ENCODE measurements at regions not wholly inside any gene's neighbourhood (a gene's known extent, or its start where the extent isn't known, plus 50 kb on each side); places are given as distances from the start of the nearest gene placed in this dataset.
A peak's percentile ranks its signal among the peaks of the same experiment; 100 is the strongest.

DNA sequence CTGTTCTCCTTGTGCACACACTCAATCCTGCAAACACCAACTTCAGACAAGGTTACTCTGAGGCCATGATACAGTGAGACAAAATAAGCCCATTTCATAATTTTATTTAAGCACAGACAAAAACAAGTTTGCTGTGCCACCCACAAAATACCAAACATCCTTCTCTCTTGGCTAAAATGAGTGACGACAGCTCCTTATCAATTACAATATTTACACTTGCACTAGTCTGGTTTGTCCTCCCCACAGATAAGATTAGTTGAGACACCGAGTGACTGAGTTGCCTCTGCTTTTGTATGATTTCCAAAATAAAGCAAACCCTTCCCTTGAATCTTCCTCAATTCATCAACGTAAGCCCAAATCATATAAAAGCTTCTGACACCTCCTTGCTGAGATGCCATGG lies 233.5 kb upstream of the ATP10A start:
- H3K4me1 ChIP-seq (ENCODE audit: control insufficient read depth in 3 of 3, insufficient read depth in 2 of 3, low read depth in 1 of 3, low read length in 2 of 3), result no peaks in the 10 kb centered on the region
- 21 to 54% (median 34%) methylated on average over 3 of the region's 3 CpGs for WGBS, 3 donors
- no peak overlapping the region for H3K27ac ChIP-seq (ENCODE audit: low read depth in 1 of 3, low read length in 2 of 3)
- DNase-seq (no peak), FAIRE-seq (no peak)
- H3K36me3 ChIP-seq (ENCODE audit: control insufficient read depth in 3 of 3, insufficient read depth in 2 of 3, low read depth in 1 of 3, low read length in 3 of 3), result no peaks in the 10 kb centered on the region
- no peak overlapping the region for H3K4me3 ChIP-seq (ENCODE audit: low read depth in 1 of 3, low read length in 3 of 3)
- H3K9me3 ChIP-seq (ENCODE audit: control insufficient read depth in 2 of 2, insufficient read depth in 1 of 2, low read depth in 1 of 2, low read length in 1 of 2), result no peaks in the 10 kb centered on the region
- H3K27me3 ChIP-seq (ENCODE audit: control insufficient read depth in 3 of 3, insufficient read depth in 3 of 3, low read length in 3 of 3), result no peaks in the 10 kb centered on the region

DNA sequence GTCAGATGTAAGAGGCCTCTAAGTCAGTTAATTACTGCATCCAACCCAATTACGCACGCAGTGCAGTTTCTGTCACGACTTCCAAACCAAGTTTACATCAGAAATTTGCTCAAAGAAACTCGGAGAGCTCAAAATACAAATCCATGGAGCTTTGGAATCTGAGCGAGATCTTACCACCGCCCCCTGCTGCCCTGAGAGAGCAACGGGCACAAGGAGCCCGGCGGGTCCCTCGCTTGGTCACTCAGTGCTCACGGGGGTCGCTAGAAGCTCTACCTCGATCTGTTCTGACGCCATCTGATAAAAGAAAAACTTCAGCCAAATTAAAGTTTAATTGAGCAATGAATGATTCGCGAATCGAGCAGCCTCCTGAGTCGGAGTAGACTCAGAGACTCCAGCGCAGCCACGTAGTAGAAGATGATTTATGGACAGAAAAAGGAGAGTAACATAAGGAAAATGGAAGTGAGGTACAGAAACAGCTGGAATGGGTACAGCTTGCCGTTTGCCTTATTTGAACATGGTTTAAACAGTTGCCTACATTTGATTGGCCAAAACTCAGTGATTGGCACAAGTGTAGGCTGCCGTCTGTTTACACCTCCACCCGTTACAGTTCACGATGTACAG lies 232.7 kb upstream of the ATP10A start:
- DNase-seq (no peak), FAIRE-seq (no peak)
- no peak overlapping the region for H3K27ac ChIP-seq (ENCODE audit: low read depth in 1 of 3, low read length in 2 of 3)
- no peaks in the 10 kb centered on the region for H3K36me3 ChIP-seq (ENCODE audit: control insufficient read depth in 3 of 3, insufficient read depth in 2 of 3, low read depth in 1 of 3, low read length in 3 of 3)
- H3K4me1 ChIP-seq (ENCODE audit: control insufficient read depth in 3 of 3, insufficient read depth in 2 of 3, low read depth in 1 of 3, low read length in 2 of 3), result no peaks in the 10 kb centered on the region
- 41 to 54% (median 54%) methylated on average over 24 of the region's 24 CpGs for WGBS, 3 donors
- no peak overlapping the region for H3K4me3 ChIP-seq (ENCODE audit: low read depth in 1 of 3, low read length in 3 of 3)
- no peaks in the 10 kb centered on the region for H3K27me3 ChIP-seq (ENCODE audit: control insufficient read depth in 3 of 3, insufficient read depth in 3 of 3, low read length in 3 of 3)
- H3K9me3 ChIP-seq (ENCODE audit: control insufficient read depth in 2 of 2, insufficient read depth in 1 of 2, low read depth in 1 of 2, low read length in 1 of 2), result no peaks in the 10 kb centered on the region

DNA sequence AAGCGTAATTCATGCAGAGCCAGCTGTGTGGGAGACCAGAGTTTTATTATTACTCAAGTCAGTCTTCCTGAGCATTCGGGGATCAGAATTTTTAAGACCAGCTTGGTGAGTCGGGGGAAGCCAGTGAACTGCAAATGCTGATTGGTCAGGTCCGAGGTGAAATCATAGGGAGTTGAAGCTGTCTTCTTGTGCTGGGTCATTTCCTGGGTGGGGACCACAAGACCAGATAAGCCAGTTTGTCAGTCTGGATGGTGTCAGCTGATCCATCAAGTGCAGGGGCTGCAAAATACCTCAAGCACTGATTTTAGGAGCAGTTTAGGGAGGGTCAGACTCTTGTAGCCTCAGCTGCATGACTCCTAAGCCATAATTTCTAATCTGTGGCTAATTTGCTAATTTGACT lies 228.1 kb upstream of the ATP10A start:
- H3K27ac ChIP-seq (ENCODE audit: low read depth in 1 of 3, low read length in 2 of 3), result no peak overlapping the region
- H3K36me3 ChIP-seq (ENCODE audit: control insufficient read depth in 3 of 3, insufficient read depth in 2 of 3, low read depth in 1 of 3, low read length in 3 of 3), result no peaks in the 10 kb centered on the region
- no peak overlapping the region for H3K4me3 ChIP-seq (ENCODE audit: low read depth in 1 of 3, low read length in 3 of 3)
- no peaks in the 10 kb centered on the region for H3K9me3 ChIP-seq (ENCODE audit: control insufficient read depth in 2 of 2, insufficient read depth in 1 of 2, low read depth in 1 of 2, low read length in 1 of 2)
- 73 to 78% (median 74%) methylated on average over 4 of the region's 4 CpGs for WGBS, 3 donors
- H3K4me1 ChIP-seq (ENCODE audit: control insufficient read depth in 3 of 3, insufficient read depth in 2 of 3, low read depth in 1 of 3, low read length in 2 of 3), result no peaks in the 10 kb centered on the region
- FAIRE-seq, result no peak
- no peaks in the 10 kb centered on the region for H3K27me3 ChIP-seq (ENCODE audit: control insufficient read depth in 3 of 3, insufficient read depth in 3 of 3, low read length in 3 of 3)
- no peak for DNase-seq

DNA sequence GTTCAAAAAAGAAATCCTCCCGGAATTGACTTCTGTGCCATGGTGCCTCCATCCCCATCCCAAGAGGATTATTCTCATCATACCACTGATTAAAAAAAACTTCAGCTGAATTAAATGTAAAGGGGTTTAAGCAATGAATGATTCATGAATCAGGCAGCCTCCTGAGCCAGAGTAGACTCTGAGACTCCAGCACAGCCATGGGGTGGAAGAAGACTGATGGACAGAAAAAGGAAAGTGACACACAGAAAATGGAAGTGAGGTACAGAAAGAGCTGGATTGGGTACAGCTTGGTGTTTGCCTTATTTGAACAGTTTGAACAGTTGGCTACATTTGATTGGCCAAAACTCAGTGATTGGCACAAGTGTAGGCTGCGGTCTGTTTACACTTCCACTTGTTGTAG lies 224.8 kb upstream of the ATP10A start:
- Histone ChIP-seq H3K27ac (ENCODE audit: low read depth in 1 of 3, low read length in 2 of 3) (no peak overlapping the region), H3K9me3 (ENCODE audit: control insufficient read depth in 2 of 2, insufficient read depth in 1 of 2, low read depth in 1 of 2, low read length in 1 of 2) (no peaks in the 10 kb centered on the region), H3K27me3 (ENCODE audit: control insufficient read depth in 3 of 3, insufficient read depth in 3 of 3, low read length in 3 of 3) (no peaks in the 10 kb centered on the region), H3K36me3 (ENCODE audit: control insufficient read depth in 3 of 3, insufficient read depth in 2 of 3, low read depth in 1 of 3, low read length in 3 of 3) (no peaks in the 10 kb centered on the region), H3K4me3 (ENCODE audit: low read depth in 1 of 3, low read length in 3 of 3) (no peak overlapping the region), H3K4me1 (ENCODE audit: control insufficient read depth in 3 of 3, insufficient read depth in 2 of 3, low read depth in 1 of 3, low read length in 2 of 3) (no peaks in the 10 kb centered on the region)
- WGBS, 3 donors, result 83 to 92% (median 86%) methylated on average over 2 of the region's 2 CpGs
- DNase-seq, result no peak
- no peak for FAIRE-seq

DNA sequence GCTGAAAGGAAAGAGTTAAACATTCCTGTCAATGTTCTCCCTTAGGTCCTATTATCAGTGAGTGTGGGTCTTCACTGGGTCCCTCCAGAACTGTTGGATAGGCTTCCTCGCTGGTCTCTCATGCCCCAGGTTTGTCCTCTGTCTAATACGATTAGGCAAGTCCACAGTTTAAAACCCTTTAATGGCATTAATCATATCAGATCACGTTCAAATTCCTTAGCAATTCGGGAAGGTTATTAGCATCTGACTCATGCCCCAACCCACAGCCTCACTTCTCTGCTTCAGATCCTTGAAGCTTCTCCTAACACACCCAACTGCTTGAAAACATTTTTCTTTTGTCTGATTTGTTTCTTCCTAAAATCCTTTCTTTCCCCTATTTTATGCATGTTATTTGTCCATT lies 224.3 kb upstream of the ATP10A start:
- H3K4me1 ChIP-seq (ENCODE audit: control insufficient read depth in 3 of 3, insufficient read depth in 2 of 3, low read depth in 1 of 3, low read length in 2 of 3), result no peaks in the 10 kb centered on the region
- no peak for FAIRE-seq
- H3K27ac ChIP-seq (ENCODE audit: low read depth in 1 of 3, low read length in 2 of 3), result no peak overlapping the region
- WGBS, 3 donors, result 28 to 55% (median 42%) methylated on average over 4 of the region's 4 CpGs
- H3K4me3 ChIP-seq (ENCODE audit: low read depth in 1 of 3, low read length in 3 of 3), result no peak overlapping the region
- no peaks in the 10 kb centered on the region for H3K27me3 ChIP-seq (ENCODE audit: control insufficient read depth in 3 of 3, insufficient read depth in 3 of 3, low read length in 3 of 3)
- no peak for DNase-seq
- H3K36me3 ChIP-seq (ENCODE audit: control insufficient read depth in 3 of 3, insufficient read depth in 2 of 3, low read depth in 1 of 3, low read length in 3 of 3), result no peaks in the 10 kb centered on the region
- no peaks in the 10 kb centered on the region for H3K9me3 ChIP-seq (ENCODE audit: control insufficient read depth in 2 of 2, insufficient read depth in 1 of 2, low read depth in 1 of 2, low read length in 1 of 2)

DNA sequence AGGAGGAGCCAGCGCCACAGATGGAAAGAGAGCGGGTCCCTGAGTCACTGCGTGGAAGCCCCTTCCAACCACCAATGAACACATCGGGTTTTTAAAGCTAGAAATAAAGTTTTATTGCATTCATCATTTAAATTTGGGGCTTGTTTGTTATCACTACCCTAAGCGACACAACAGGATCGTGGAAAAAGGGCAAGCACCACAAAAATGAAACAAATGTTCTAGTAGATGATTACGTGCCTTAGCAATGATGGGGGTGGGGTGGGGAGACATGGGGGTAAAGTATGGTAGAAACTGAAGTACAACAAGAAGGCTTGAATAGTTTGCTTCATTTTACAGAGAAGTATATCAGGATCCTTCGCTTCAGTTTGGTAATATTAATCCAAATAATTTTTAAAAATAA lies 221.6 kb upstream of the ATP10A start:
- Histone ChIP-seq H3K4me3 (ENCODE audit: low read depth in 1 of 3, low read length in 3 of 3) (no peak overlapping the region), H3K27me3 (ENCODE audit: control insufficient read depth in 3 of 3, insufficient read depth in 3 of 3, low read length in 3 of 3) (no peaks in the 10 kb centered on the region), H3K4me1 (ENCODE audit: control insufficient read depth in 3 of 3, insufficient read depth in 2 of 3, low read depth in 1 of 3, low read length in 2 of 3) (no peaks in the 10 kb centered on the region), H3K36me3 (ENCODE audit: control insufficient read depth in 3 of 3, insufficient read depth in 2 of 3, low read depth in 1 of 3, low read length in 3 of 3) (no peaks in the 10 kb centered on the region), H3K27ac (ENCODE audit: low read depth in 1 of 3, low read length in 2 of 3) (no peak overlapping the region), H3K9me3 (ENCODE audit: control insufficient read depth in 2 of 2, insufficient read depth in 1 of 2, low read depth in 1 of 2, low read length in 1 of 2) (no peaks in the 10 kb centered on the region)
- DNase-seq (no peak), FAIRE-seq (no peak)
- 84 to 93% (median 85%) methylated on average over 8 of the region's 8 CpGs for WGBS, 3 donors

DNA sequence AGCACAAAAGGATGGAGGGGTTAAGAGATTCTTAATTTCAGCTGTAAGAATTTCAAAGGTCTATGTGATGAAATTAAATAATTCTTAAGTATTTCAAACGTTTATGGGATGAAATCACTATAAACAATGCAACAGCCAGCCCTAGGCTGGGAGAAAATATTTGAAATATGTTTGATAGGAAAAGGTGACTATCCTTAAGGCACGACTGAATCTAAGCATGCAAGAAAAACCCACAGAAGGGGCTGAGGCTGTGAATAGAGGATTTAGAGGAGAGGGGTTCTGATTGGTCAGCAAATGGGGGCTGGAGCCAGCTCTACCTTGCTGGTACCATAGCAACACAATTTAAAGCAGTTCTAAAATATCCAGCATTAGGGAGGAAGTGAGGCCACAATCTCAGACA lies 220.8 kb upstream of the ATP10A start:
- WGBS, 3 donors, result 40 to 62% (median 54%) methylated on average over 2 of the region's 2 CpGs

DNA sequence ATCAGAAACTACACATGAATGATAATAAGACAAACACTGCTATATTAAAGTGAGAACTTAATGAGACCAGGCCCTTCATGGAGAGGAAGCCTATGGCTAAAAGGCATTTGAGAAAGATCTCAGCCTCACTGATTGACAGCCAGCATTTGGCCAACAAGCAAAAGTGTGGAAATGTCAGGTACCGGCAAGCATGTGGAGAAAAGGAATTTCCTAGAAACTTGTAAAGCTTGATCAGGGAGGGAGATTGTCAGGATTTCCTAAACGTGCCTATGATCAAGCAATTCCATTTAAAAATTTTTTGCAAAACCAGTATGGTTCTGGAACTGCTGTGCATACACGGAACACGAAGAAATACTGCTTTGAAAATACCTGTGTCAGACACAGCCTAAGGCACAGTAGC lies 220.3 kb upstream of the ATP10A start:
- H3K9me3 ChIP-seq (ENCODE audit: control insufficient read depth in 2 of 2, insufficient read depth in 1 of 2, low read depth in 1 of 2, low read length in 1 of 2), result no peaks in the 10 kb centered on the region
- H3K4me1 ChIP-seq (ENCODE audit: control insufficient read depth in 3 of 3, insufficient read depth in 2 of 3, low read depth in 1 of 3, low read length in 2 of 3), result no peaks in the 10 kb centered on the region
- no peak overlapping the region for H3K27ac ChIP-seq (ENCODE audit: low read depth in 1 of 3, low read length in 2 of 3)
- H3K4me3 ChIP-seq (ENCODE audit: low read depth in 1 of 3, low read length in 3 of 3), result no peak overlapping the region
- FAIRE-seq, result no peak
- peak in 1 of 2 donors; percentile 6 for DNase-seq
- H3K27me3 ChIP-seq (ENCODE audit: control insufficient read depth in 3 of 3, insufficient read depth in 3 of 3, low read length in 3 of 3), result no peaks in the 10 kb centered on the region
- 52 to 78% (median 58%) methylated on average over 4 of the region's 4 CpGs for WGBS, 3 donors
- no peaks in the 10 kb centered on the region for H3K36me3 ChIP-seq (ENCODE audit: control insufficient read depth in 3 of 3, insufficient read depth in 2 of 3, low read depth in 1 of 3, low read length in 3 of 3)

More for the DNA sequence above, 220.8 kb upstream of the ATP10A start:
- Histone ChIP-seq H3K27me3 (ENCODE audit: control insufficient read depth in 3 of 3, insufficient read depth in 3 of 3, low read length in 3 of 3) (no peaks in the 10 kb centered on the region), H3K36me3 (ENCODE audit: control insufficient read depth in 3 of 3, insufficient read depth in 2 of 3, low read depth in 1 of 3, low read length in 3 of 3) (no peaks in the 10 kb centered on the region), H3K9me3 (ENCODE audit: control insufficient read depth in 2 of 2, insufficient read depth in 1 of 2, low read depth in 1 of 2, low read length in 1 of 2) (no peaks in the 10 kb centered on the region), H3K4me1 (ENCODE audit: control insufficient read depth in 3 of 3, insufficient read depth in 2 of 3, low read depth in 1 of 3, low read length in 2 of 3) (no peaks in the 10 kb centered on the region), H3K27ac (ENCODE audit: low read depth in 1 of 3, low read length in 2 of 3) (no peak overlapping the region), H3K4me3 (ENCODE audit: low read depth in 1 of 3, low read length in 3 of 3) (no peak overlapping the region)
- DNase-seq (no peak), FAIRE-seq (no peak)

Measured in small intestine (tissue), 7 donors.